Bronchial epithelial cell (primary cell): ENCODE measurements at regions not wholly inside any gene's neighbourhood (a gene's known extent, or its start where the extent isn't known, plus 50 kb on each side); places are given as distances from the start of the nearest gene placed in this dataset.
"Not testable (repeated sequence)": the region's sequence is repeated elsewhere in the genome, so short reads cannot be mapped to it uniquely, and the experiment has no call there.

Experiments used
- DNase-seq: peaks from one replicate; pipeline ENCODE4 v3.0.0-alpha.2; 2010; ENCODE audit warnings: low read depth
- FAIRE-seq: peaks from 2 replicates; lab custom pipeline; 2011; peaks lifted over from hg19 to GRCh38; lab: Jason Lieb, UNC
- H3K27me3 ChIP-seq: 2 replicates; pipeline ENCODE4 v1.5.1; 2011; ENCODE audit warnings: low read length; ENCODE audit not compliant: control insufficient read depth, insufficient read depth
- H3K36me3 ChIP-seq: 2 replicates; pipeline ENCODE4 v1.5.1; 2011; ENCODE audit warnings: low read length; ENCODE audit not compliant: control insufficient read depth, insufficient read depth
- H3K4me3 ChIP-seq: 2 replicates; pipeline ENCODE4 v1.5.1; 2011; ENCODE audit warnings: mild to moderate bottlenecking, low read depth, low read length, control low read depth
- CTCF ChIP-seq: IDR thresholded peaks from 2 replicates; pipeline ENCODE4 v1.5.1; 2011; ENCODE audit warnings: mild to moderate bottlenecking, moderate library complexity, low read length, control low read depth, inconsistent platforms; ENCODE audit not compliant: insufficient read depth, severe bottlenecking

DNA sequence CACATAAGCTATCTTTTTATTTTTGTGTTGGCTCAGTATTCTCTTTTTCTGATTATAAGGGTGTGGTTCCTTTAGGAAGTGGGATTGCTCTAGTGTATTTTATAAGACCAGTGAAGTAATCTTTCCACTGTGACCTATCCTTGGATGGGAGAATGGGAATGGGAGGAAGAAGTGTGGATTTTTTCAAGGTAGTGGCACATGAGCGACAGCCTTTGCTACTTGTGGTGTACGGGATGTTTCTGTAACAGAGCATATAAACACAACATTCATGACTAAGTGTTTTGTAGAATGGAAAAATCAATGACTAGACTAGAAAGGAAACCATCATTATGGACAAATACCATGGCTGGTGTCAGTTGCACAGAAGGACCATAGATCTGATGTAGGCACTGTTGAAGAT is 209.6 kb downstream of the GIPC2 start:
- no peaks in the 10 kb centered on the region for H3K27me3 ChIP-seq
- TF ChIP-seq CTCF = no peak
- no peaks in the 10 kb centered on the region for H3K36me3 ChIP-seq
- FAIRE-seq = no peak
- DNase-seq = no peak
- H3K4me3 ChIP-seq = no peak overlapping the region

GRCh38 chr1:78255846-78256245 is 210.1 kb downstream of the GIPC2 start:
- no peaks in the 10 kb centered on the region for H3K27me3 ChIP-seq
- H3K36me3 ChIP-seq = no peaks in the 10 kb centered on the region
- no peak overlapping the region for H3K4me3 ChIP-seq
- FAIRE-seq = no peak
- no peak for DNase-seq
- no peak for TF ChIP-seq CTCF

GRCh38 chr1:78263459-78263858 is 217.7 kb downstream of the GIPC2 start:
- no peak for FAIRE-seq
- no peak for DNase-seq
- TF ChIP-seq CTCF = no peak
- H3K27me3 ChIP-seq = no peaks in the 10 kb centered on the region
- H3K4me3 ChIP-seq = no peak overlapping the region
- H3K36me3 ChIP-seq = no peaks in the 10 kb centered on the region

DNA sequence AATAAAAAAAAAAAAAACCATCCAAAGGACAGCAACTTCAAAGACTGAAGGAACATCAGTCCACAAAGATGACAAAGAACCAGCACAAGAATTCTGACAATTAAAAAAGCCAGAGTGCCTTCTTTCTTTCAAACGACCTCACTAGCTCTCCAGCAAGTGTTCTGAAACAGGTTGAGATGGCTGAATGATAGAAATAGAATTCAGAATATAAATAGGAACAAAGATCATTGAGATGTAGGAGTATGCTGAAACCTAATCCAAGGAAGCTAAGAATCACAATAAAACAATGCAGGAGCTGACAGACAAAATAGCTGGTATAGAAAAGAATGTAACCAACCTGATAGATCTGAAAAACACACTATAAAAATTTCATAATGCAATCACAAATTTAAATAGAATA is 218.2 kb downstream of the GIPC2 start:
- FAIRE-seq (no peak), DNase-seq (no peak)
- H3K4me3 ChIP-seq = no peak overlapping the region
- no peaks in the 10 kb centered on the region for H3K27me3 ChIP-seq
- no peak for TF ChIP-seq CTCF
- no peaks in the 10 kb centered on the region for H3K36me3 ChIP-seq

DNA sequence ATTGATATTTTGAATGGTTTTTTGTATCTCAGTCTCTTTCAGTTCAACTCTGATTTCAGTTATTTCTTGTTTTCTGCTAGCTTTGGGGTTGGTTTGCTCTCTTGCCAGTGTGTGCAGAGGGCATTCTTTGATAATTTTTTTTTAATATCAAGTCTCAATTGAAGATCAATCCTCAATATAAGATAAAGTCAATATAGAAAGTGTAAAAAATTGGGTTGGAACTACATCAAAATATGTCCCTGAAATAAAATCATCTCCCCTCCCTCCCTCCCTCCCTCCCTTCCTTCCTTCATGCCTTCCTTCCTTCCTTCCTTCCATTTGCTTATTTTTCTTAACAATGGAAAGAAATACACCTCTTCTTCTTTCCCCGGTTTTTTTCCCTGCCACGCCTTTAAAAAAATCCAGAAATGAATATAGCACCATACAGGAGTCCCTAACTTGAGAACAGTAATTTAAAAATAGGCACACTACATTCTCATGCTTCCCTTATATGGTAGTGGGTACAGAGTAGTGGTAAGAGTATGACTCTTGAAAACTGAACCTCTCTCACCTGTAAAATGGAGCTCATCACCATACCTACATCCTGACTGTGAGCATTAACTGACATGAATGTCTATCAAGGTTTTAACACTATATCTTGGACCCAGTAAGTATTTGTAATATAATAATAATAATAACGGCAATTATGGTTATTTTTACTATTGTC is 221.9 kb downstream of the GIPC2 start:
- H3K27me3 ChIP-seq = no peaks in the 10 kb centered on the region
- H3K36me3 ChIP-seq = no peaks in the 10 kb centered on the region
- H3K4me3 ChIP-seq = no peak overlapping the region
- FAIRE-seq (no peak), DNase-seq (no peak)
- no peak for TF ChIP-seq CTCF

GRCh38 chr1:78269591-78269990 is 221.2 kb upstream of the PTGFR start:
- Histone ChIP-seq H3K27me3 (no peaks in the 10 kb centered on the region), H3K36me3 (no peaks in the 10 kb centered on the region), H3K4me3 (no peak overlapping the region)
- no peak for TF ChIP-seq CTCF
- DNase-seq = no peak
- no peak for FAIRE-seq

DNA sequence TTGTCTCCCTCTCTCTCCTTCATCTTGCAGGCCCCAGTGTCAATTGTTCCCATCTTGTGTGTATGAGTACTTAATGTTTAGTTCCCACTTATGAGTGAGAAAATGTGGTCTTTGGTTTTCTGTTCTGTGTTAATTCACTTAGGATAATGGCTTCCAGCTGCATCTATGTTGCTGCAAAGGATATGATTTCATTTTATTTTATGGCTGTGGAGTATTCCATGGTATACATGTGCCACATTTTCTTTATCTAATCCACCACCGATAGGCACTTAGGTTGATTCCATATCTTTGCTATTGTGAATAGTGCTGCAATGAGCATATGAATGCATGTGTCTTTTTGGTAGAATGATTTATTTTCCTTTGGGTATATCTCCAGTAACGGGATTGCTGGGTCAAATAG is 219.4 kb upstream of the PTGFR start:
- not testable (repeated sequence) for H3K36me3 ChIP-seq, DNase-seq, H3K27me3 ChIP-seq, FAIRE-seq, H3K4me3 ChIP-seq
